Astrocyte (in vitro differentiated cells and primary cell): ENCODE measurements at regions not wholly inside any gene's neighbourhood (a gene's known extent, or its start where the extent isn't known, plus 50 kb on each side); places are given as distances from the start of the nearest gene placed in this dataset.

ENCODE experiments used
- DNase-seq: peaks from one replicate; pipeline ENCODE4 v3.0.0-alpha.2; 2010; ENCODE audit warnings: low read depth
- FAIRE-seq: peaks from 2 replicates; lab custom pipeline; 2011; peaks lifted over from hg19 to GRCh38; lab: Jason Lieb, UNC
- H2AFZ ChIP-seq: 2 replicates; pipeline ENCODE4 v1.6.0; 2012; ENCODE audit warnings: low read depth, low read length, inconsistent platforms
- H3K27ac ChIP-seq: 2 replicates; pipeline ENCODE4 v1.5.1; 2011; ENCODE audit warnings: low read depth, low read length, inconsistent platforms
- H3K27me3 ChIP-seq: 2 replicates; pipeline ENCODE4 v1.6.0; 2011; ENCODE audit warnings: low read length, inconsistent platforms; ENCODE audit not compliant: insufficient read depth
- H3K36me3 ChIP-seq: 2 replicates; pipeline ENCODE4 v1.5.1; 2011; ENCODE audit warnings: low read length, inconsistent platforms; ENCODE audit not compliant: insufficient read depth
- H3K4me1 ChIP-seq: 2 replicates; pipeline ENCODE4 v1.5.1; 2011; ENCODE audit warnings: low read length, inconsistent platforms; ENCODE audit not compliant: insufficient read depth
- H3K4me2 ChIP-seq: 2 replicates; pipeline ENCODE4 v1.6.0; 2012; ENCODE audit warnings: low read length, inconsistent platforms
- H3K4me3 ChIP-seq: 2 replicates; pipeline ENCODE4 v1.5.1; 2011; ENCODE audit warnings: low read depth, mild to moderate bottlenecking, low read length, inconsistent platforms; ENCODE audit not compliant: insufficient read depth
- H3K79me2 ChIP-seq: 2 replicates; pipeline ENCODE4 v1.6.0; 2012; ENCODE audit warnings: mild to moderate bottlenecking, low read length, inconsistent platforms; ENCODE audit not compliant: insufficient read depth
- H3K9ac ChIP-seq: 2 replicates; pipeline ENCODE4 v1.6.0; 2012; ENCODE audit warnings: mild to moderate bottlenecking, low read length, inconsistent platforms
- H3K9me3 ChIP-seq: 2 replicates; pipeline ENCODE4 v1.5.1; 2012; ENCODE audit warnings: low read depth, mild to moderate bottlenecking, low read length, inconsistent platforms; ENCODE audit not compliant: insufficient read depth
- H4K20me1 ChIP-seq: 2 replicates; pipeline ENCODE4 v1.6.0; 2012; ENCODE audit warnings: low read length, inconsistent platforms; ENCODE audit not compliant: insufficient read depth
- H3K27ac Mint-ChIP-seq: one replicate; pipeline ENCODE4 v1.8.0; 2021; ENCODE audit warnings: mild to moderate bottlenecking, mixed read lengths; ENCODE audit not compliant: unreplicated experiment
- H3K27me3 Mint-ChIP-seq: one replicate; pipeline ENCODE4 v1.8.0; 2021; ENCODE audit warnings: low read depth, mixed read lengths; ENCODE audit not compliant: unreplicated experiment
- H3K36me3 Mint-ChIP-seq: one replicate; pipeline ENCODE4 v1.8.0; 2021; ENCODE audit warnings: low read depth, mixed read lengths; ENCODE audit not compliant: unreplicated experiment
- H3K4me1 Mint-ChIP-seq: one replicate; pipeline ENCODE4 v1.8.0; 2021; ENCODE audit warnings: low read depth, mixed read lengths; ENCODE audit not compliant: unreplicated experiment
- H3K4me3 Mint-ChIP-seq: one replicate; pipeline ENCODE4 v1.8.0; 2021; ENCODE audit warnings: mild to moderate bottlenecking, moderate library complexity, mixed read lengths; ENCODE audit not compliant: unreplicated experiment
- H3K9me3 Mint-ChIP-seq: one replicate; pipeline ENCODE4 v1.8.0; 2021; ENCODE audit warnings: mild to moderate bottlenecking, mixed read lengths; ENCODE audit not compliant: unreplicated experiment
- EZH2 ChIP-seq: IDR thresholded peaks from 2 replicates; pipeline ENCODE4 v1.6.1; 2012; ENCODE audit warnings: mild to moderate bottlenecking, low read length, inconsistent platforms; ENCODE audit not compliant: insufficient read depth
- TF ChIP-seq, protein P1 (sequence below): IDR thresholded peaks from 2 replicates; pipeline ENCODE4 v1.5.1; 2011; ENCODE audit warnings: low read depth, mild to moderate bottlenecking, inconsistent platforms, low read length, moderate library complexity; ENCODE audit not compliant: insufficient read depth

GRCh38 chr10:130370721-130371120, 234.5 kb downstream of the GLRX3 start:
- Histone ChIP-seq H3K4me3 (no peak overlapping the region), H3K27me3 (no peaks in the 10 kb centered on the region), H3K36me3 (no peaks in the 10 kb centered on the region), H3K27ac (no peak overlapping the region), H3K4me1 (no peaks in the 10 kb centered on the region), H4K20me1 (no peaks in the 10 kb centered on the region), H3K79me2 (no peaks in the 10 kb centered on the region), H3K9ac (no peak overlapping the region), H3K4me2 (no peak overlapping the region), H3K9me3 (peaks cover 19% of the 10 kb centered on the region), H2AFZ (no peak overlapping the region)
- DNase-seq, result no peak
- Mint-ChIP-seq H3K36me3 (no peaks in the 10 kb centered on the region), H3K4me3 (no peak overlapping the region), H3K27me3 (no peaks in the 10 kb centered on the region), H3K9me3 (peaks cover 17% of the 10 kb centered on the region), H3K4me1 (no peaks in the 10 kb centered on the region), H3K27ac (no peak overlapping the region)
- TF ChIP-seq, protein P1, sequence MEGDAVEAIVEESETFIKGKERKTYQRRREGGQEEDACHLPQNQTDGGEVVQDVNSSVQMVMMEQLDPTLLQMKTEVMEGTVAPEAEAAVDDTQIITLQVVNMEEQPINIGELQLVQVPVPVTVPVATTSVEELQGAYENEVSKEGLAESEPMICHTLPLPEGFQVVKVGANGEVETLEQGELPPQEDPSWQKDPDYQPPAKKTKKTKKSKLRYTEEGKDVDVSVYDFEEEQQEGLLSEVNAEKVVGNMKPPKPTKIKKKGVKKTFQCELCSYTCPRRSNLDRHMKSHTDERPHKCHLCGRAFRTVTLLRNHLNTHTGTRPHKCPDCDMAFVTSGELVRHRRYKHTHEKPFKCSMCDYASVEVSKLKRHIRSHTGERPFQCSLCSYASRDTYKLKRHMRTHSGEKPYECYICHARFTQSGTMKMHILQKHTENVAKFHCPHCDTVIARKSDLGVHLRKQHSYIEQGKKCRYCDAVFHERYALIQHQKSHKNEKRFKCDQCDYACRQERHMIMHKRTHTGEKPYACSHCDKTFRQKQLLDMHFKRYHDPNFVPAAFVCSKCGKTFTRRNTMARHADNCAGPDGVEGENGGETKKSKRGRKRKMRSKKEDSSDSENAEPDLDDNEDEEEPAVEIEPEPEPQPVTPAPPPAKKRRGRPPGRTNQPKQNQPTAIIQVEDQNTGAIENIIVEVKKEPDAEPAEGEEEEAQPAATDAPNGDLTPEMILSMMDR, result no peak
- TF ChIP-seq EZH2, result no peak
- no peak for FAIRE-seq

DNA sequence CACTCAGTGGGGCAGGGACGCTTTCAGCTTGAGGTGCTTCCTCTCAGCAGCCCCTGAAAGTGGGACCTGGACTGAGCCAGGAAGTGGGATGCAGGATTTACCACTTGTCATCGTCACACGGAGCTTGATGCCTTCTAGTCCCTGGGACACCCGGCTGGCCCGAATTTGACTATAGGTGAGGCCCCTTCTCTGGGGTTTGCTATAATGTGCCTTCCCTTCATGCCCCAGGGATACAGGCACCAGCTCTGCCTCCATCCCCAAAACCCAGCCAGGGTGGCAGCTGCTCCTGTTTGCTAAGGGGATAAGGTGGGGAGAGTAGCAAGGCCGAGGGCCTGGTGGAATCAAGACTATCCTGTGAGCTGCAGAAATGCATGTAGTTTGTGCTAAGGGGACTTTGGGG, 235.0 kb downstream of the GLRX3 start:
- Histone ChIP-seq H3K79me2 (no peaks in the 10 kb centered on the region), H3K9ac (no peak overlapping the region), H4K20me1 (no peaks in the 10 kb centered on the region), H3K9me3 (peaks cover 19% of the 10 kb centered on the region), H2AFZ (no peak overlapping the region), H3K4me3 (no peak overlapping the region), H3K36me3 (no peaks in the 10 kb centered on the region), H3K4me1 (no peaks in the 10 kb centered on the region), H3K27ac (no peak overlapping the region), H3K4me2 (no peak overlapping the region), H3K27me3 (no peaks in the 10 kb centered on the region)
- DNase-seq (no peak), FAIRE-seq (no peak)
- H3K9me3 Mint-ChIP-seq, result peaks cover 21% of the 10 kb centered on the region
- H3K4me3 Mint-ChIP-seq, result no peak overlapping the region
- TF ChIP-seq, protein P1, result no peak
- no peak for TF ChIP-seq EZH2
- no peak overlapping the region for H3K27ac Mint-ChIP-seq
- H3K4me1 Mint-ChIP-seq, result no peaks in the 10 kb centered on the region
- no peaks in the 10 kb centered on the region for H3K36me3 Mint-ChIP-seq
- no peaks in the 10 kb centered on the region for H3K27me3 Mint-ChIP-seq

- Mint-ChIP-seq H3K36me3 (no peaks in the 10 kb centered on the region), H3K4me3 (no peak overlapping the region), H3K9me3 (peaks cover 22% of the 10 kb centered on the region), H3K27me3 (no peaks in the 10 kb centered on the region), H3K4me1 (no peaks in the 10 kb centered on the region), H3K27ac (no peak overlapping the region)
- FAIRE-seq (no peak), DNase-seq (no peak)
- Histone ChIP-seq H3K27ac (no peak overlapping the region), H3K79me2 (no peaks in the 10 kb centered on the region), H4K20me1 (no peaks in the 10 kb centered on the region), H3K9ac (no peak overlapping the region), H3K4me3 (no peak overlapping the region), H2AFZ (no peak overlapping the region), H3K9me3 (peaks cover 19% of the 10 kb centered on the region), H3K4me2 (no peak overlapping the region), H3K36me3 (no peaks in the 10 kb centered on the region), H3K27me3 (no peaks in the 10 kb centered on the region), H3K4me1 (no peaks in the 10 kb centered on the region)
- TF ChIP-seq, protein P1, result no peak
- TF ChIP-seq EZH2, result no peak
Measured at GRCh38 chr10:130371666-130372065, 235.5 kb downstream of the GLRX3 start.
